KG1 (cell line): ENCODE measurements at regions not wholly inside any gene's neighbourhood (a gene's known extent, or its start where the extent isn't known, plus 50 kb on each side); places are given as distances from the start of the nearest gene placed in this dataset.

Experiments
- DNase-seq: peaks from one replicate; lab custom pipeline; 2025; lab: John Stamatoyannopoulos, UW

- DNase-seq, result no peak
Measured at GRCh38 chr1:98068016-98068415, 147.2 kb upstream of the DPYD start.

GRCh38 chr1:98066911-98067310 lies 146.1 kb upstream of the DPYD start:
- no peak for DNase-seq

- DNase-seq, result no peak
Measured at GRCh38 chr1:98059620-98060019, 138.8 kb upstream of the DPYD start.

- no peak for DNase-seq
Measured at GRCh38 chr1:98058676-98059075, 137.8 kb upstream of the DPYD start.

- no peak for DNase-seq
Measured at GRCh38 chr1:98057236-98057910, 136.5 kb upstream of the DPYD start.

- no peak for DNase-seq
Measured at GRCh38 chr1:98056781-98057180, 135.9 kb upstream of the DPYD start.

- no peak for DNase-seq
Measured at GRCh38 chr1:98055457-98055856, 134.6 kb upstream of the DPYD start.

- DNase-seq, result no peak
Measured at GRCh38 chr1:98054786-98055185, 134.0 kb upstream of the DPYD start.

- DNase-seq, result no peak
Measured at GRCh38 chr1:98054367-98054701, 133.5 kb upstream of the DPYD start.

GRCh38 chr1:98053471-98054366 lies 132.9 kb upstream of the DPYD start:
- peak; percentile 46 for DNase-seq

- peak; percentile 52 for DNase-seq
Measured at GRCh38 chr1:98051065-98051675, 130.3 kb upstream of the DPYD start.

- no peak for DNase-seq
Measured at GRCh38 chr1:98049370-98050135, 128.7 kb upstream of the DPYD start.

GRCh38 chr1:98048751-98049325 lies 128.0 kb upstream of the DPYD start:
- DNase-seq, result no peak

- DNase-seq, result no peak
Measured at GRCh38 chr1:98048244-98048643, 127.4 kb upstream of the DPYD start.

- no peak for DNase-seq
Measured at GRCh38 chr1:98047171-98047570, 126.3 kb upstream of the DPYD start.

GRCh38 chr1:98045767-98046641 lies 125.2 kb upstream of the DPYD start:
- DNase-seq, result peak; percentile 18

GRCh38 chr1:98045211-98045766 lies 124.5 kb upstream of the DPYD start:
- no peak for DNase-seq

- no peak for DNase-seq
Measured at GRCh38 chr1:98044766-98045165, 123.9 kb upstream of the DPYD start.

- DNase-seq, result no peak
Measured at GRCh38 chr1:98044071-98044697, 123.3 kb upstream of the DPYD start.

- no peak for DNase-seq
Measured at GRCh38 chr1:98035602-98036002, 114.8 kb upstream of the DPYD start.
